HG03139 (cell line): ENCODE measurements at regions not wholly inside any gene's neighbourhood (a gene's known extent, or its start where the extent isn't known, plus 50 kb on each side); places are given as distances from the start of the nearest gene placed in this dataset.
"Not testable (repeated sequence)": the region's sequence is repeated elsewhere in the genome, so short reads cannot be mapped to it uniquely, and the experiment has no call there.

ENCODE experiments used
- ATAC-seq: cut with Tn5 transposase; IDR thresholded peaks from one replicate; pipeline ENCODE4 v1.9.1; 2021; ENCODE audit not compliant: unreplicated experiment

DNA sequence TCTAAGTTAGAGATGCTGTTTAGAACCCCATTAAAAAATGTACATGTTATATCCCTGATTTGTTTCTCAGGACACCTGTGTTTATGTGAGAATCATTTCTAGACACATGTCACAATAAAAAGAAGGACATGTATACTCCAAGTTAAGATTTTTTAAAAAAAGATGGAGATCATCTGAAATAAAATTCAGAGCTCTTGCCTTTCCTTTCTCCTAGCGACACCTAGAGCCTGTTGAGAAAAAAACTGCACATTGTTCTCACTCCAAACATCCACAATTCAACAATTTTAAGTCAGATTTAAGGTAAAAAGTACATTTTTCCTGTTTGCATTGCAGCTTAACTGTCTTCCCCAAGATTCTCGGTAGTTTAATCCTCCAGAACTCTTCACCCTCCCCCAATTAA lies 171.8 kb downstream of the ATP6V0E2 start:
- ATAC-seq = not testable (repeated sequence)

DNA sequence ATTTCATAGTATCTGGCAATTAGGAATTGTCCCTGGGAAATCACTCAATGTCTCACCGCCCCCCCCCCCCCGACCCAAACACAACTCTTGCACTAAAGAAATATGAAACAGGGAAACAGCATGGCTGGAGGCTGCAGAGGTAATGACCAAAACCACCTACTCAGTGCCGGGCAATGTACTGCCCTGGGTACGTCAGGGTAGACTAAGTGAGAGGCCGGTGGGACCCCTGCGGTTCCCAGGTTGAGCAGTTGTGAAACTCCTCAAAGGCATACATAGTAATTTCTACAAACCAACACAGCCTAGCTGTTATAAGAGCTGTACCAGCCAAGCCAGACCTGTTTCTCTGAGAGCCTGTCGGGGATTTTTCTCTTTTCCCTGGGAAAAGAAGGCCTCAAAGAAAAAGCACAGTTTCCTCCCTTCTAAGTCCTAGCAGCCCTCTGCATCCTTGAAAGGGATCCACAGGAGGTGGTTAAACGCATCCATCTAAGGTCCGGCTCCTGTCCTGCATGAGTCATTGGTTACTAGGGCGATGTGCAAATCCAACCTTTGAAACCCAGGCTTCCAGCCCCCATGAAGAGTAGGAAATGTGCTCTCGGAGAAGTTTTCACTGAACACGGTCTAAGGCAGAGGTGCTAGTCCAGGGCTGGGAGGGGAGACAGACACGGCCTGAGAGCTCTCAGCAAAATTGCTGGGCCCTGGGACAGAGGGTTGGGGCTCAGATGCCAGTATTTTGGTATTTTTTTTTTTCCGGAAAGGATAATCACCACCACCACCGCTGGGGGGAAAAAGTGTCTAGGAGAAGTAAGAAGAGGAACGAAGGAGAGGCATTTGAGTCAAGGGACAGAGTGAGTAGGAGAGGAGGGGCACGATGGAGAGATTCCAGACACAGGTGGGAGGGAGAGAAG lies 172.8 kb downstream of the ATP6V0E2 start:
- ATAC-seq = not testable (repeated sequence)

DNA sequence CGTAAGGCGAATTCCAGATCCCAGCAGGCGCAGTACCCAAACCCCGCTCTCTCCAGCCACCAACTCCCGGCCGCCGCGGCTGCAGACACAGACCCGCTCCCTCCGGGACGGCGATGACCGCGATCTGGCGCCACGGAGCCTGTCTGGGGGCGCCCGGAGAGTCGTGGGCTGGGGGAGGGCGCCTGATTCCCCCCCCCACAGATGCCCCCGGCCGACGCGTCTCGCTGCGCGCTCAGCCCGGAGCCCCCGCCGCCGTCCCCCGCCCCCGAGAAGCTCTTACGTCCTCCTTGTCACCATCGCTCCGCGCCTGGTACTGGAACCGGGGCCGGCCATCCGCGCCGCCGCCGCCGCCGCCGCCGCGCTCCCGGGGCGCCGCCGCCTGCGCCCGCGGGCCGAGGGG lies 173.6 kb downstream of the ATP6V0E2 start:
- not testable (repeated sequence) for ATAC-seq

DNA sequence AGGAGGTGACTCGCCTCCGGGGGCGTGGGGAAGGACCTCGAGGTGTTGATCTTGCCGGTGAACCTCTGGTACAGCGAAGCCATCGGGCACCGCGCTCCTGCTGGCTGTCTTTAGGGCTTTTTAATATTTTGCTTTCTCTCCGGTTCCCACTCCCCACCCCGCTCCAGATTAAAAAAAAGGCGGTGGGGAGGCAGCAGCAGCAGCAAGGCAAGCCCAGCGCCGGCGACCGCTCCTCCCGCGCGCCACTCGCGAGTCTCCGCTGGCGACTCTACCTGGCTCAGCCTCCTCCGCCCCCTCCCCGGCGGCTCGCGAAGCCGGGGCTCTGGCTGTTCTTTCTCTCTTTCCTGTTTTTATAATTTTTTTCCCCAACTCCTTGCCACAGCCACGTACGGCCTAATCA lies 174.0 kb downstream of the ATP6V0E2 start:
- not testable (repeated sequence) for ATAC-seq

DNA sequence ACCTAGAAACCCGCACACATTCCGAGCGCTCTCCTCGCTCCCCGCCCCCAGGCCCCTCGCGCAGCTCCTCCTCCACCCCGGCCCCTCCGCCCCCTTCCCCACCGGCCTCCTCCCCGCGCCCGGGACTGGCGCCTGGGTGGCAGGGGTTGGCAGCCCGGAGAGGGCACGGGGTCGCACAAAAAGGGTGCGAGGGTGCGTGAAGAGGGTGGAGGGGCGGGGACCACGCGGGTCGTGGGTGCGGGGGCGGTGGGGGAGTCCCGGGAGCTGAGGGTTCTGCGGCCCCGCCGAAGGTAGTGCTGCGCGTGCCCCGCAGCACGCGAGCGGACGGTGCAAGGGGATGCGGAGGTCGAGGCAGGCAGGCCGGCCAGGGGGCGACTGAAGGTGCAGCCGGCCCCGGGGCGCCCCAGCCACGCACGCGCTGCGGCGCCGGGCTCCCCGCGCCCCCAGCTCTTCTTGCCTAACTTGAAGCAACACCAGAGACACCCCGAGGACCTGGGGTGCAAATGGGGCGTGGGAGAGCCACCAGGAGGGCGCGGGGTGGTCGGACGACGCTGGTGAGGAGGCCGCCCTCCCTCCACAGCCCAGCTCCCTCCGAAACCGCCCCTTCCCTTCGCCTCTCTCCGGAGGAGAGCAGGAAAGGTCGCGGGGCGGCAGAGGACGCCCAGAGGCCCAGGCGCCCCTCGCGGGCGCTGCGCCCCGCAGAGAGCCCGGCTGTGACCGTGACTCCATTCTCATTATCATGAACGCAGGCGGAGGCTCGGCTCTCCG lies 174.7 kb downstream of the ATP6V0E2 start:
- ATAC-seq = not testable (repeated sequence)

DNA sequence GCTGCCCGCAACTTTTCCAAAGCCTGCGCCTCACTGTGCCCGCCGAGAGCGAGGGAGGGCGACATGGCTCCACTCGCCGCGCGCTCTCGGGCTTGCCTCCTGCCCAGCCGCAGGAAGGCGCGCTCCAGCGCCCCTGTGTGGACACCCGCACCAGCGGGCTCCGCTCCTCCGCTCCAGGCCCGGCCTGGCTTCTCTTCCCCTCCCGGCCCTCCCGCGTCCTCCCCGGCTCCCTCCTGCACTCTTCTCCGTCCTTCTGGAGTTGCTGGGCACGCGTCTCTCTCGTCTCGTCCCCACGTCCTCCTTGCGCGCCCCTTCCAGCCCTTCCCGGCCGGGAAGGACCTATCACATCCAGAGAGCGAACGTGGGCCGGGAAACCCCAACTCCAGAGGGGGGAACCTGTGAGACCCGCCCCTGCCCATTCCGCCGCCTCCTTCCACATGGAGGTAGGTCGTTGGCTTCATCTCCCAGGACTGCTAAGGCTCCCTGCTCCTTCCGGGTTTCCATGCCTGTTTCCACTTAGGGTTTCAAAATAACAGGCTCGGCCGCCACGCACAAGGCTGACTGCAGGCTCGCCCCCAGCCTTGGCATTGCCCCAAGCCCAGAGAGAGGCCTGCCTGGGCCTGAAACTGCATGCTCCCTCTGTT lies 175.4 kb downstream of the ATP6V0E2 start:
- ATAC-seq = not testable (repeated sequence)

DNA sequence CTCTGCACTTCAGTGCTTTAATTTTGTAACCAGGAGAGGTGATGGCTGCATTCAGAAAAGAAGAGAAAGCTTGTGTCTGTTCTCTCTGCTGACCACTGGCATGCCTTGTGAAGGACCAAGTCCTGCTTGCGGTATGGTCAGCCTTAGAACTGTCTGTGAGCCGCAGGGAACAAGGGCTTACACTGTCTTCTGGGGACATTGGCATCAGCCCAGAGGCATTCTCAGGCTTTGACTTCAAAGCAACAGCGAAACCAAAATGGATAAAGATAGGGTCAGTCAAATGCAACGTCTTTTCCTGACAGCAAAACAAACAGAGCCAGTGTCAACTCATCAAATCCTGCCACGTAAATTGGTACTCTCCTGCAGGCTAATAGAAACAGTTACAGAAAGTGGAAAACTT lies 179.6 kb downstream of the ATP6V0E2 start:
- ATAC-seq = not testable (repeated sequence)

DNA sequence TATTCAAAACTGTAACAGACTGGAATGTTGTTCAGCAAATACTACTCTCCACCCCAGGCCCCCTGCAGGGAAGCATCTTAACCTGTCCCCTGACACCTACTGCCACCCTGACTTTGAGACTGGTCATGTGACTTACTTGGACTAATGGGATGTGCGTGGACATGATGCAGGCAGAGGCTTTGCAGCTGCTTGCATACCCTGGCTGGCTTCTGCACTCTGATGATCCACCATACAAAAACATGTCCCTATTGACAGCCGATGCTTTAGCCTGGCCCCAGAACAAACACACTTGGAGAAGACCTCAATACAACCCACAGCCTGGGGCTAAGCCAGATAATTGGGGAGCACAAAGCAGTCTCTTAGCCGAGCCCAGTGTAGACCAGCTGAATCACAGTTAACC lies 180.5 kb downstream of the ATP6V0E2 start:
- not testable (repeated sequence) for ATAC-seq

DNA sequence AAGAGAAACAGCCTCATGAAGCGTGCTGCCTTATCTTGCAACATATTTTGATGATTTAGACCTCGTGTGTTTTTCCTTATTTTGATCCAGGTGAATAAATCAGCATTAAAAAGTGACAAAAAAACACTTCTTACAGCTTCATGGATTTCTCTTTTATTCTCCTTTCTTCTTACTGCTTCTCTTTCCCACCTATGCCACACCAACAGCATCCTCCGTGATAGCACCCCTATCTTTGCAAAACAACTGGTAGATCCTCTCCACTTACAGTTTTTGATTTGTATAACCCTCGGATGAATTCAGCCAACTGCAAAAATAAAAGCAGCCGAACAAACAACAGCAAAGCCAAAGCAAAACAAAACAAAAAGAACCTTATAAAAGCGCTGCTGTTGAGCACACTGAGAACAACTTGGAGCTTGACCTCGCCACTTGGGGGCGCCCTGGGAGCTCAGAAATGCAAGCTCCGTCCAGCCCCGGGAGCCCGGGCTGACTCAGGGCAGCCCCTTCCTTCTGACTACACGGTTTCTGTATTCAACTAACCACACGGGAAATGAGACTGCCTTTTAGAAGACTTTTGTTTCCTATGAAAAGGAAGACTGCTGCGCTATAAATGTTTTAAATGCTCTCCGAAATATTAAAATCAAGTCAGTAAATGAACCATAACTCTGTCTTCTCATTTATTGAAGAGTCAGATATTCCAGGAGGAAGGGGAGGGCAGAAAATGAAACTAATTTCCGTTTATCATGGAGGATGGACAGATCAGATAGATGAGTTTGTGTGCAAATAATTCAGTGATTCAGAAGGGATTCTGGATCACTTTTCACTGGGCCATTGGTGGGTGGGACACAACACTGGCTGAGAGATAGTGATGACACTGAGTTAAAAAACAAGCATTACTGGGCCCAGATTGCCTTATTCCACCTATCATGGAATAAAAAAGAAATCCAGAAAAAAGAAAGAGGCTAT lies 186.8 kb downstream of the ATP6V0E2 start:
- ATAC-seq = peak; percentile 97

DNA sequence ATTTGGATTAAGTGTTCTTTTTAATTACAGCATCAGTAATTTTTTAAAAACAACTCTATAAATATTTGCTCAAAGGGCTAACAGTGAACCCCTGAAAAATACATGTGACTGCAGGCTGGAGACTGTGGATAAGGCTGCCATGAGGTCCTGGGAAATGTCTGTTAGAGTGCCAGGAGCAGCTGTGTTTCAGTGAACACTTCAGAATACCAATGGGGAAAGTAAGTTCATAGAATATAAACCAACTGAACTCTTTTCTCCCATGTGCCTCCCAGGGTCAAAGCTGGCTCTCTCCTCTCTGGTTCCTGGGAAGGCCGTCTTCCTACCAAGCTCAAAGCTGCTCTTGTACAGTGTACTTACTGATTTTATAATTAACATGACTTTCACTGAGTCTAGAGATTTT lies 189.4 kb downstream of the ATP6V0E2 start:
- not testable (repeated sequence) for ATAC-seq

DNA sequence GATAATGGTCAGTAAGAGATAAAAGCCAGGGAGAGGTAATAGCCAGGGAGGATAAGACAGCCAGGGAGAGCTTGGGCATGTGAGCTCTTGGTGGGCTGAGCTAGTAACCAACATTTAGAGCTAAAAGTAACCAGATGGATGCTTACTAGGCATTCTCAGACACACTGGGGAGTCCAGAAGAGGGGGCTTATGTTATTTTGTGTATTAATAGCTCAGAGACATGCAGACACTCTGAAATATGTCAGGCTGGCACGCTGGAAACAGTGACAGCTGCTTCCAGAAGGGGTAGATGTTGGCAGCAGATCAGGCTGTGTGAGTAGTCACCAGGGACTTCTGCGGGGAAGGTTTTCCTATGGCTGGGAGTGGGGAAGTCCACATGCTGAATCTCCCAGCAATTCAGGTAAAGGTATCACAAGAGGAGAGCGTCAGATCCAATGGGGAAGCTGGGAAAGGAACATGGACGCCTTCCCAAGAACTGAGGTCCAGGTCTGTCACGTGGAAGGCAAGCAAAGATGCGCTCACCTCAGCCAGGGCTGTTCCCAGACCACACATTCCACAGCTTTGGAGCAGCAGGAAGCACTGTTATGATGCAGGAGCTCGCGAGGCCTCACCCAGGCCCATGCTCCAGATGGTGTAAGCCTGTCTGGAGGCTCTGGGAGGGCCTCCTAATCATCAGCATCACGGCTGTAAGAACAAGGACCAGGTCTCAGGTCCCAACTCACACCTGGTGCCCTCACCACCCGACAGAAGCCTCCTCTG lies 196.0 kb downstream of the ATP6V0E2 start:
- not testable (repeated sequence) for ATAC-seq

DNA sequence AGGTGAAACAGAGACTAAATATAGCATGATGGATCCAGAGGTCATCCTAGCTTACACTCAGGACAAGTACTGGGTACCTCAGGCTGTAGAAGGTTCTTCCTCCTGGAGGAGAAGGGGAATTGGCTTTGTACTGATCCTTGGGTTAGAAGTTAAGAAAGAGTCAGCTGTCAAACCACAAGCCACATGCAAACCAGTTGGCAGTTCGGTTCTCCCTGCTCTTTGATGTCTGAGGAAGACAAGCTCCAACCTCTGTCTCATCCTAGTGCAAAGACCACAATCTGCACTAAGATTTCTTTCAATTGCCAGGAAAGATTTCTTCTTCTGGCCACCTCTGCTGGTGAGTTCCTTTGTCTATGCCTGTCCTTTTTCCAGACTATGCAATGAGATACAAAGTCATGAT lies 203.8 kb downstream of the ATP6V0E2 start:
- not testable (repeated sequence) for ATAC-seq

DNA sequence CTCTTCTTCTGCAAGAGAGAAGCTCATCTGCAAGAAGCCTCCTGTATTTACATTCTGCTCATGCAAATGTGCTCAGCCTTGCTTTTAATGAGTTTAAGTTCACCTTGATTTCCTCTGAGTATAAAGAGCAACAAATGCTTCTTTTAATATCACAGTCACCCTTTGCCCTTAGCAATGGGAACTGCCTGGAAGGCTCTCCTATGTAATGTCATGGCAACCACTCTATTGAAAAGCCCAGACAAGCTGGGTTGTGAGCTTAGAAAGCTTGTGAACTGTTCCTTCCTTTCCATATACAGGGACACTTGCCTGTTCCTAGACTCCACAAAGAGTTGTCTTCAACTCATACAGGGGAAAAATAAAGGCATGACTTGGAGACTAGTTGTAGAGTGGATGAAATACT lies 208.1 kb downstream of the ATP6V0E2 start:
- not testable (repeated sequence) for ATAC-seq

DNA sequence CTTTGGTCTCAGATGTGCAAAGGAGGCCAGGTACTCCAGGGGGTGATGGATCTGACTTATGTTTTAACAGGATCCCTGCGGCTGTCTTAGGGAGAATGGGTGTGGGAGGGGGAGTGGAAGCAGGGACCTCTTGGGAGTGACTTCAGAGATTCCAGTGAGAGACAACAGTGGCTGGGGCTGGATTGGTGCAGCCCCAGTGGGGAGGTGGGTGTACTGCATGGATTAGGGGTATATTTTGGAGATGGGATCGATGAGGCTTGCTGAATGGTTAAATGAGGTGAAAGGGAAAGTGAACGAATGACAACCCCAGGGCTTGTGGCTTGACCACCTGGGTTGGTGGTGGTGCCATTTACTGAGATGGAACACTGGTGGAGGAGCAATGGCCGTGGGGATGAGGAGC lies 211.0 kb downstream of the ATP6V0E2 start:
- ATAC-seq = not testable (repeated sequence)

DNA sequence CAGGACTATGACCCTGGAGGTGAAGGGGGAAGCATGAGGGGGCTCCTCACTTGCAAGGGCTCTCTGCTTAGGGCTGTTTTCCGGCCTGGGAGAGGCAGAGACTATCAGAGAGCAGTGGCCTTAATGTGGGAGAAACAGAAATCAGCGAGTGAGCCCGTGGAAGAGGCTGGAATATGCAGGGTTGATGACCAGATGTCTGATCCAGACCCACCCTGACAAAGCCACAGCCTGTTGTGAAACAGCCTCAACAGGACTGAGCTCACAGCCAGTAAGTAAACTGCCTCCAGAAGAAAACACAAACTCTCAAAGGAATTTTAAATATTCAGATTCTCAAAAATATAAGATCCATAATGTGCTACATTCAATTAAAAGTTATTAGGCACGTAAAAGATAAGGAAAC lies 213.7 kb downstream of the ATP6V0E2 start:
- not testable (repeated sequence) for ATAC-seq

DNA sequence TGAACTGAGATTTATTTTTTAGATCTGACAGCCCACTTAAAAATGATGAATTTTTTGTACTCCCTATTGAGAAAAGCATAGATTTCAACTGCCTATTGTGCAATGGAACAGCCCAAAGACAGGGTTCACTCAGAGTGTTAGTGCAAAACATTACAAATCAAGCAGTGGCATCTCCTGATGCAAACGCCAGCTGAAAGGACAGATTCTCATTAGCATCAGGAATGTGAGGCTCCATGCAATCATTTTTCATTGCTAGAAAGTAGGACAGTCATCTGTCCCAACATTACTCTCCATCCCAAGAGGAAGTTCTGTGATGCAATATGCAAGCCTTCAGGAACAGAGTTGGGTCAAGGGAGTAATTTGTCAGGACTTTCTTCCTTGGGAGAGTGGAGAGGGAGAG lies 215.4 kb downstream of the ATP6V0E2 start:
- not testable (repeated sequence) for ATAC-seq

DNA sequence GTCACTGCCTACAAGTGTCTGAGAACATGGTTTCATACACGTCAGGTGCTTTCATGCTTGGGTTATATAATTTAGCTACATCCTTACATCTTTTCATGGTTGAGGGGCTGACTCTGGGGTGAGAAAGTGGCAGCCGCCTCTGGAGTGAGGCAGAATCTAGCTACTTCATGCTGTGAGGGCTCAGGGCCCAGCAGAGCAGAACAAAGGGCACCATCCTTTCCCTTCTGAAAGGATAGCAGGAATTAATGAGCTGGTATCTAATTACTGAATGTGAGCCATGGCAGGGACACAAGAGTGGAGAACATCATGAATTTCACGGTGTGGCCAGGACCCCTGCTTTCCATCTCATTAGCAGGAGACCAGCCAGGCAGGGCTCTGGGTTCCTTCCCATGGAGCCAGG lies 217.0 kb downstream of the ATP6V0E2 start:
- ATAC-seq = not testable (repeated sequence)

DNA sequence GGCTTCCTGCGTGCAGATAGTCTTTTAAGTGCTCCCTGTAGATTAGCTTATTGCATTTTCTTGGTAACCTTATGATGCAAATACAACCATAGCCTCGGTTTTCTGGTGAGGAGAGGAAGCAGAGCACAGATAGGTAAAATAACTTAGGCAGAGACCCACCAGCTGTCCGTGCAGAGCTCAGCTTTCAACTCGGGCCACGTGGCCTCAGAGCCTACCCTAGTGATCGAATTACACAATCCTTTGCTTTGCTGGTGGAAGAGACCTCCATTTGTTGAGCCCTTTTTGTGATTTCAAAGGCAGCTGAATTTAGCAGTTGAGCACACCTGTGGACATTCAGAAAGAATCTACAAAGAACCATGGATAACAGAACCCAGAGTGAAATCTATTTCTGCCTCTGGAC lies 220.1 kb downstream of the ATP6V0E2 start:
- not testable (repeated sequence) for ATAC-seq

DNA sequence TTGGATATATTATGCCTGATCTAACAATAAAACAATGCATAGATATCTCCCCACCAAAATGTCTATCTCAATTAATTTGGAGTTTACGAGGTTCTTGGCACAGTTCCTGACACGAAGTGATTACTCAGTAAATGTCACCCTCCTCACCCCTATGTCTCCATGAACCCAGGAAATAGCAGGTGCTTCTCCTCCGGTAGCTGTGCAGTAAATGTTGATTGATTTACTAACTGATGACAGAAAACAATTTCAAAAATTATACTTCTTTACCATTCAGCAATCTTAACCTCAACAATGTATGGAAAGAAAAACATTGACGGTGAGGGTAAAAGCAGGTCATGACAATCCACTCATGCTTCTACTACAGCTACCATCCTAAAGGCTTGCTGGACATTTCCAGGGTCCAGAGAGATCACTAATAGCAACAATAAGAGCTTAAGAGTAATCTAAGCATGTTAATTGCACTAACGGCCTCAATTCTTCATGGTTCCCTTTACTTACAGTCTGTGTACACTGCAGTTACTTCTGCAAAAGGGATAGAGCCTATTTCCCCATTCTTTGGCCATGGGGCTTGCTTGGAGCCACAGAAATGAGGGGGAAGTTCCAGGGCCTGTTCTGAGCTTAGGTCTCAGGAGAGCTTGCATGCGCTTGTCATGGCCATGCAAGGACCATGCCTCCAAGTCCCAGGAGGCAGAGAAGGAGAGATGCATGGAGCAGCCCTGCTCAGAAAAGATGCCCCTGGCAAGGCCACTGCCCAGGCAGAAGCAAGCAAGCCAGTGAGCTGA lies 222.6 kb downstream of the ATP6V0E2 start:
- ATAC-seq = not testable (repeated sequence)
